ENCODE measurements at regions not wholly inside any gene's neighbourhood (a gene's known extent, or its start where the extent isn't known, plus 50 kb on each side); places are given as distances from the start of the nearest gene placed in this dataset.
"Not testable (repeated sequence)": the region's sequence is repeated elsewhere in the genome, so short reads cannot be mapped to it uniquely, and the experiment has no call there.

- DNase-seq = no peak
Measured at GRCh38 chr6:84912472-84913322, 148.3 kb upstream of the TBX18 start.

- DNase-seq = no peak
Measured at GRCh38 chr6:84910906-84911607, 146.7 kb upstream of the TBX18 start.

DNA sequence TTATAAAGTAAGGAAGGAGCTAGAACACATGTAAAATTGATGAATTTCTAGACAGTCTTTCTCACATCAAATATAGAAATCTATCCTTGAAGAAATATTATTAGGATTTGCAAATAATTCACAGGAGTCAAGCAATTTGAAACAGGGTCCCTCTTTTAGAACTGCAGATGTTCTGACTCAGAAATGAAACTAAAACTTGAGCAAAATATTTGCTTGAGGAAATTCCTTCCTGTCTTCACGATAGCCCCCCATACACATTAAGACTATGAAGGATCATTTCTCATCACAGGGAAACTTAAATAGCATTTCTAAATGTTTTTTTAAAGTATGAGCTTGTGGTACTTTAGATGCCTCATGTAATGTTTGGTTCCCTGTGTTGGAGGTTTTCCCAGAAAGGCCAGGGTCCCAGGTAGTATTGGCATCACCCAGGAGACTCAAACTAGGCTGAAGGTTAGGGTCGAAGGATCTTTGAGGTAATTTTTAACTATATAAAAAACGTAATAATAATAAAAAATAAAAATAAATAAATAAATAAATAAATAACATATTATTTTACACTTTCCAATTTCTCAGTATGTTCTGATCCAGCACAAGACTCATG, 144.0 kb upstream of the TBX18 start:
- DNase-seq = no peak

DNA sequence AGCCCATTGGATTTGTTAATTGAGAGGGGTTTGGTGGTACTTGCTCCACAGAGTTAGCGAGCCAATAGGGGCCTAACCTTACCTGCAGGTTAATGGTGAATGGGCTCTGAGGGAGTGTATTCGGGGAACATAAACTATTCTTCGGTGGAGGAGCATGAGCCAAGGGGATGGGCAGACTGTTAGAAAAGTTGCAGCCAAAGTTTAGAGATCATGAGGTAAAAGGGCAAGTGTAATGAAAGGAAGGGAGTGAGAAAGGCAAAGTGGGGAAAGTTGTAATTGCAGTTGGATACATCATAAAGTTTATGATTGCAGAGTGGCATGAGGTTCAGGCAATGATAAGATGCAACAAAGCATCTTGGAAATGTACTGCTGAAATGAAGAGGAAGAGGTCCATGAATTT, 142.1 kb upstream of the TBX18 start:
- DNase-seq = no peak

DNA sequence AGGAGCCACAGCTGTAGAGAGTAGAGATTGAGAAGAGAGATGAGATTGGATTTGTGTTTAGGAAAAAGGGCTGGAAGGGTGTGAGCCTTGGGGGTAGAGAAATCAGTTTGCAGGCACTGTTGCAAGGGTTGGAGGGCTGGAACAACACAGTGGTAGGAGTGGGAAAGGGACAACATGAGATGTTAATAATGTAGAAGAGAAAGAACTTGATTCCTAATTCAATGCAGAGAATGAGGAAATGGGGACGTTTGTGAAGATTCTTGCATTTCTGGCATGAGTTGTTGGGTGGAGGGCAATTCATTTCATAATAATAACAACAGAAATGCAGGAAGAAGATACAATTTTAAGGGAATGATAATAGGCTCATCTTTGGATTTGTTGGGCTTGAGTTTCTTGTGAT, 141.4 kb upstream of the TBX18 start:
- DNase-seq = no peak

DNA sequence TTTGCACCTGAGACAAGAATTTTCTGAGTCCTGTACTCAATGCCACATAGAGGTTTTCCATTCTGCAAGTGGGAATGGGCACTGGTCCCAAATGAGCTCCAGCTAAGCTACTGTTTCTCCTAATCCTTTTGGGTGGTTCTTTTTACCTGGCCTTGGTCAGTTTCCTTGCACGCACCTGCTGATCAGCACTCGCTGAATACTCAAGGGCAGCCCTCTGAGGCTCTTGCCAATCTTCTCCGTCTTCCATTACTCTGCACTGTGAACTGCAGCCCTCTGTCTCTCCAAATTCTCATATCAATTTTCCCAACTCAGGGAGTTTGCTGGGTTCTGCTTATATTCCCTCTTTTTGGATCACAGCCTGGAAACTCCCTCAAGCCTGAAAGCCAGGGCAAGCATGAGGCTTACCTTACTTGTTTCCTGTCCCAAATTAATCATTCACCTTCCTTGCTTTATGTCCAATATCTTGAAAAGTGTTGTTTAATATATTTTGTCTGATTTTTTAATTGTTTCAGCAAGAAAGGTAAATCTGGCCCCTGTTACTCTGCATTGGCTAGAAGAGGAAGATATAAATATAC, 138.0 kb upstream of the TBX18 start:
- DNase-seq = no peak

- no peak for DNase-seq
Measured at GRCh38 chr6:84897988-84898594, 133.7 kb upstream of the TBX18 start.

GRCh38 chr6:84897011-84897410, 132.6 kb upstream of the TBX18 start:
- DNase-seq = no peak

DNA sequence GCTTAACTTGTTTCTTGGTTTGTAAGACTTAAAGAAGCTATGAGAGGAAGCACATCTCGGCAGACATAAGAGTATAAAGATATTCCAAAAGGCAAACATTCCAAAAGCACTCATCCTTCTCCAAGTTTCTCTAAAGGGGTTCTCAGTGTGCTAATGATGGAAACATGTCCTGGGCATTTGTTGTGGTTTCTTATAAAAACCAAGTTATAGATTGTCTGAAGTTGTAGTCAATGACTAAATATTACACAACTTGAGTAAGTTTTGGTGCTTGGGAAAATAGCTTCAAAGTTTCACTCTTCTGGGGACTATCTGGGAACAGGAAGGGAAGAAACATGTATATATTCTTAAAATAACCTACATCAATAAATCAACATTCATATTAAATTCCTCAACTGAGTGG, 128.3 kb upstream of the TBX18 start:
- no peak for DNase-seq

DNA sequence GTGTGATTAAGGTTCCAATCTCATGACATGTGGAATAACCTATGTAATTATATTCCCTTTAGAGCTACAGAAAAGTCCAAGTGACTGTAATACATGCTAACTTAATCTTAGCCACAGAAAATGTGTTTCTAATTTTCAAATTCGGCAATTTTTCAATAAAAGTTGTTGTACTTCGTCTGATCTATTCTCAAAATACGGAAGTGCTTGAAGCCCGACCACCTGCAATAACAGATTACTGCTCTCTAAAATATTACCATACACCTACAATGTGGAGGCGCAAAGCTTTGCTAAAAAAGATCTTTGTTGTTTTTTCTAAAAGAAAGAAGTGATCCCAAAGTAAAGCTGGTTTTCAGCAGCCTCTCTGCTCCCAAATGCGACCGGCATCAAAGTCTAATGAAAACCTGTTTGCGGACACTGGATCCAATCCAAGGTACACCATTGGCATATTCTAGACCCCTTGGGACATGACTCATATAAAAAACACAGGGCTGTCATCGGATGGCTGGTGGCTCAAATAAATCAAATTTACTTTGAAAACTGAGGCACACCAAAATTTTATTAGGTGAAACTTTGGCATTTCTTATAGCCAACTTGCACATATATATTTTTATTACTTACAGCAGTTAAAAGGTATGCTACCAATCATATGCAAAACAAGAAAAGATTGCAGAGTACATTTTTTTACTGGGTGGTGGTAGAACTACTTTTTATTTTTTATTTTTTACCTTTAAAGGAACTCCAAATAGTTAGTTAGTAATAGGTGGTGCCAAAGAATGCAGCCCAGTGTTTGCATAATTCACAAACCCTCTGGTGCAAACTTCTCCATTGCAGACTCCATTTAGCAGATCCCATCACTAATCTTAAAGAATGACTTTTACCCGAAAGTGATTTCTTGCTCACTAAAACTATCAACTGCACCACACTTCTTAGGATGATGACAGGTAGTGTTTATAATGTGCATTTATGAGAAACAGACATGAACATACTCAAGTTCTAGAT, 118.7 kb upstream of the TBX18 start:
- DNase-seq = no peak

GRCh38 chr6:84879385-84879784, 115.0 kb upstream of the TBX18 start:
- DNase-seq = not testable (repeated sequence)

GRCh38 chr6:84877515-84878210, 113.3 kb upstream of the TBX18 start:
- no peak for DNase-seq

GRCh38 chr6:84876723-84877514, 112.5 kb upstream of the TBX18 start:
- no peak for DNase-seq

- DNase-seq = no peak
Measured at GRCh38 chr6:84872996-84873723, 108.8 kb upstream of the TBX18 start.

- DNase-seq = no peak
Measured at GRCh38 chr6:84871925-84872324, 107.5 kb upstream of the TBX18 start.

DNA sequence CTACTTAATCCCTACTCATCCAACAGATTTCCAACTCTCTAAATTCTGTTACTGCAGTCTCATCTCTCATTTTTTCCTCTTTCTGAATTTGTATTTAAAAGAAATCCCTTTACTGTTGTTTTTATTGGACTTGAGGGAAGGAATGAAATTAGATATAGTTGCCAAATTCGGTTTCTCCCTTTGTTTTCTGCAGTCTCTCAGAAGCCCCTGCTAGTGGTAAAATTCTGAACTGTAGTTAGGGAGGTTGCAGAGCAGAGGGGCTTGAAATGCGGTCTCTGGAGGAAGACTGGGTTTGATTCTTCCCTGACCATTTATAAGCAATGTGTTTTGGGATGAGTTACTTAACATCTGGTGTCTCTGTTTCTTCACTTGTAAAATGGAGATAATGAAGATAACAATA, 106.3 kb upstream of the TBX18 start:
- no peak for DNase-seq

DNA sequence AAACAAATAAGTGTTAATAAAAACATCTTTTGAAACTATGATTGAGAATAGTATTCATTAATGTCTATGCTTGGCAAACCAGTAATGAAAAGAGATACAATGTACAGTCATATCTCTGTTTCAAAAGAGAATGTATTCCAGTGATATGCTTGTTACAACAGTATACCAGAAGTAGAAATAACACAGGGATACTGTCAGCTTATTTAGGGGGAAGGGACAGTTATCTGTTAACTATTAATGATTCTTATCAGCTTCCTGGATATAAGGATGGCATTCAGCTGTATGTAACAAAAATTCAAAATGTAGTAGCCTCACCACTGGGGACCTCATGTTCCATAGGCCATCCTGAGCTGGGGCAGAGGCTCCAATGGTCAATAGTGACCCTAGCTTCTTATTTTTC, 103.8 kb upstream of the TBX18 start:
- DNase-seq = no peak

DNA sequence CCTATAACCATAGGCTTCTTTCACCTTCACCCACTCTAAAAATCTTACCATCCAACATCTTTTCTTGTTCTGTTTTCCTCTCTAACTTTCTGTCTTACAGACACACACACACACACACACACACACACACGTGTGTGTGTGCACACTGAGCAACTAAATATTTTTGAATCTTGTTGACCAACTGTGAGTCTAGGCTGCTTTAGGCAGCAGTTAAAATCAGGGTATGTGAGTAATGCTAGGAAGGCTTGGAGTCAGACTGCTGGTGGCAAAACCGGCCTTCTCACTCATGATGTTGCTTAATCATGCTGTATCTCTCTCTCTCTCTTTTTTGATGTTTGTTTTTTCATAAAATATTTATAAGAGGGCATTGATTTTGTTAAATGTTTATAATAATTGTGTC, 103.1 kb upstream of the TBX18 start:
- DNase-seq = no peak

GRCh38 chr6:84866715-84867114, 102.3 kb upstream of the TBX18 start:
- no peak for DNase-seq

GRCh38 chr6:84865372-84865771, 101.0 kb upstream of the TBX18 start:
- DNase-seq = not testable (repeated sequence)
